ENCODE measurements at regions not wholly inside any gene's neighbourhood (a gene's known extent, or its start where the extent isn't known, plus 50 kb on each side); places are given as distances from the start of the nearest gene placed in this dataset.

DNA sequence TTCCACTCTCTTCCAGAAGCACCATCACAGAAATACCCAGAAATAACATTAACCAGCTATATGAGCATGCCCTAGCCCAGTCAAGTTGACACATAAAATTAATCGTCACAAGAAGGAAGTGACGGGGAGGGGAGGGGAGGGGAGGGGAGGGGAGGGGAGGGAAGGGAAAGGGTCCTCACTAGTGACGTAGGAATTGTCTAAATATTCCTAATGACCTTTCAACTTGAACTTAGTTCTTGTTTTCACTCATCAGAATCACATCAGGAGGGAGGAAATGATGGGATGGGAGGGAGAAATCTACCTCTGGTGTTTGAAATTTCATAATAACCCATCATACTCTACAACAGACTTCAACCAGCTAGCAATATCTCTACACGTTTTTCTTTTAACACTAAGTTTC is 52.2 kb upstream of the NOCT start:
- TF ChIP-seq POLR2A (IDR thresholded peaks at IDR 0.05), result no peak
- TF ChIP-seq, protein P1, sequence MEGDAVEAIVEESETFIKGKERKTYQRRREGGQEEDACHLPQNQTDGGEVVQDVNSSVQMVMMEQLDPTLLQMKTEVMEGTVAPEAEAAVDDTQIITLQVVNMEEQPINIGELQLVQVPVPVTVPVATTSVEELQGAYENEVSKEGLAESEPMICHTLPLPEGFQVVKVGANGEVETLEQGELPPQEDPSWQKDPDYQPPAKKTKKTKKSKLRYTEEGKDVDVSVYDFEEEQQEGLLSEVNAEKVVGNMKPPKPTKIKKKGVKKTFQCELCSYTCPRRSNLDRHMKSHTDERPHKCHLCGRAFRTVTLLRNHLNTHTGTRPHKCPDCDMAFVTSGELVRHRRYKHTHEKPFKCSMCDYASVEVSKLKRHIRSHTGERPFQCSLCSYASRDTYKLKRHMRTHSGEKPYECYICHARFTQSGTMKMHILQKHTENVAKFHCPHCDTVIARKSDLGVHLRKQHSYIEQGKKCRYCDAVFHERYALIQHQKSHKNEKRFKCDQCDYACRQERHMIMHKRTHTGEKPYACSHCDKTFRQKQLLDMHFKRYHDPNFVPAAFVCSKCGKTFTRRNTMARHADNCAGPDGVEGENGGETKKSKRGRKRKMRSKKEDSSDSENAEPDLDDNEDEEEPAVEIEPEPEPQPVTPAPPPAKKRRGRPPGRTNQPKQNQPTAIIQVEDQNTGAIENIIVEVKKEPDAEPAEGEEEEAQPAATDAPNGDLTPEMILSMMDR (IDR thresholded peaks at IDR 0.05), result no peak
